Natural killer cell (primary cell): ENCODE measurements at regions not wholly inside any gene's neighbourhood (a gene's known extent, or its start where the extent isn't known, plus 50 kb on each side); places are given as distances from the start of the nearest gene placed in this dataset.

Experiments used
- ATAC-seq, 3 donors: fragments of 150-1000 bp in 2 of 3; fragments of 200-7000 bp in 1 of 3; cut with Tn5 transposase; 1 replicate in 1 of 3; 2 replicates in 2 of 3; pipeline ENCODE4 v1.10.0; 2021; ENCODE audit warnings: mild to moderate bottlenecking in 2 of 3, moderate library complexity in 2 of 3
- DNase-seq, 2 donors: peaks; one replicate each; pipeline versions ENCODE4 v3.0.0 to v3.0.0-alpha.2; 2013 to 2021; ENCODE audit warnings: mixed read lengths in 1 of 2
- H3K27ac ChIP-seq: one replicate; pipeline ENCODE4 v1.5.1; 2013; ENCODE audit warnings: mild to moderate bottlenecking, low read length
- H3K27me3 ChIP-seq: one replicate; pipeline ENCODE4 v1.6.1; 2013; ENCODE audit warnings: low read length; ENCODE audit not compliant: control insufficient read depth, insufficient read depth
- H3K36me3 ChIP-seq: one replicate; pipeline ENCODE4 v1.6.1; 2013; ENCODE audit warnings: low read length; ENCODE audit not compliant: control insufficient read depth, insufficient read depth
- H3K4me1 ChIP-seq: one replicate; pipeline ENCODE4 v1.6.1; 2013; ENCODE audit warnings: low read length; ENCODE audit not compliant: control insufficient read depth, insufficient read depth
- H3K4me3 ChIP-seq: one replicate; pipeline ENCODE4 v1.5.1; 2013; ENCODE audit warnings: low read length
- H3K9me3 ChIP-seq: one replicate; pipeline ENCODE4 v1.6.1; 2013; ENCODE audit warnings: low read length; ENCODE audit not compliant: control insufficient read depth, insufficient read depth
- H3K27ac Mint-ChIP-seq, 2 donors: one replicate each; pipeline ENCODE4 v1.8.0; 2022; ENCODE audit warnings: mild to moderate bottlenecking in 2 of 2, mixed read lengths in 2 of 2, moderate library complexity in 1 of 2
- H3K27me3 Mint-ChIP-seq, 2 donors: one replicate each; pipeline ENCODE4 v1.8.0; 2022; ENCODE audit warnings: low read depth in 2 of 2, mixed read lengths in 2 of 2
- H3K36me3 Mint-ChIP-seq: one replicate; pipeline ENCODE4 v1.8.0; 2022; ENCODE audit warnings: mixed read lengths
- H3K4me1 Mint-ChIP-seq, 2 donors: one replicate each; pipeline ENCODE4 v1.8.0; 2022; ENCODE audit warnings: mixed read lengths in 2 of 2
- H3K4me3 Mint-ChIP-seq: one replicate; pipeline ENCODE4 v1.8.0; 2022; ENCODE audit warnings: mild to moderate bottlenecking, moderate library complexity, mixed read lengths
- H3K9me3 Mint-ChIP-seq, 2 donors: one replicate each; pipeline ENCODE4 v1.8.0; 2022; ENCODE audit warnings: mixed read lengths in 2 of 2
- WGBS: methylation state at CpG from one replicate; pipeline ENCODE4 v1.1.7; 2013; ENCODE audit warnings: missing lambda C conversion rate; ENCODE audit not compliant: insufficient coverage; 5-methylcytosine and 5-hydroxymethylcytosine counted together
- intact Hi-C: fragments of 100-400 bp; cut with micrococcal nuclease; formaldehyde crosslinking; loops from one replicate; pipeline ENCODE4 v1.14.2; 2022
- TF ChIP-seq, protein P1 (sequence below): fragments of 200-600 bp; IDR thresholded peaks from one replicate; pipeline ENCODE4 v1.8.0; 2022; ENCODE audit warnings: antibody characterized with exemption

DNA sequence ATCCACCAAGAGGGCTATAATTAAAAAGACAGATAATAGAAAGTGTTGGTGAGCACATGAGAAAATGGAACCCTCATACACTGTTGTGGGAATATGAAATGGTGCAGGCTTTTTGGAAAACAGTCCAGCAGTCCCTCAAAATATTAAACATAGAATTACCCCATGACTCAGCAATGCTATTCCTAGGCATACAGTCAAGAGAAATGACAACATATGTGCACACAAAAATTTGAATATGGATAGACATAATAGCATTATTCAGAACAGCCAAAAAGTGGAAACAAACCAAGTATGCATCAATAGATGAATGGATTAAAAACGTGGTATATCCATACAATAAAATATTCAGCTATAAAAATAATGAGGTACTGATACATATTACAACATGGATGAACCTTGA lies 64.5 kb upstream of the GDF10 start:
- no peak overlapping the region for H3K27ac ChIP-seq
- no peak overlapping the region for H3K4me3 ChIP-seq
- H3K27me3 ChIP-seq, result no peaks in the 10 kb centered on the region
- H3K27me3 Mint-ChIP-seq, result peaks cover 0 to 4% of the 10 kb centered on the region in 2 donors
- intact Hi-C loops, result no loop called here
- no peaks in the 10 kb centered on the region for H3K4me1 ChIP-seq
- TF ChIP-seq, protein P1, sequence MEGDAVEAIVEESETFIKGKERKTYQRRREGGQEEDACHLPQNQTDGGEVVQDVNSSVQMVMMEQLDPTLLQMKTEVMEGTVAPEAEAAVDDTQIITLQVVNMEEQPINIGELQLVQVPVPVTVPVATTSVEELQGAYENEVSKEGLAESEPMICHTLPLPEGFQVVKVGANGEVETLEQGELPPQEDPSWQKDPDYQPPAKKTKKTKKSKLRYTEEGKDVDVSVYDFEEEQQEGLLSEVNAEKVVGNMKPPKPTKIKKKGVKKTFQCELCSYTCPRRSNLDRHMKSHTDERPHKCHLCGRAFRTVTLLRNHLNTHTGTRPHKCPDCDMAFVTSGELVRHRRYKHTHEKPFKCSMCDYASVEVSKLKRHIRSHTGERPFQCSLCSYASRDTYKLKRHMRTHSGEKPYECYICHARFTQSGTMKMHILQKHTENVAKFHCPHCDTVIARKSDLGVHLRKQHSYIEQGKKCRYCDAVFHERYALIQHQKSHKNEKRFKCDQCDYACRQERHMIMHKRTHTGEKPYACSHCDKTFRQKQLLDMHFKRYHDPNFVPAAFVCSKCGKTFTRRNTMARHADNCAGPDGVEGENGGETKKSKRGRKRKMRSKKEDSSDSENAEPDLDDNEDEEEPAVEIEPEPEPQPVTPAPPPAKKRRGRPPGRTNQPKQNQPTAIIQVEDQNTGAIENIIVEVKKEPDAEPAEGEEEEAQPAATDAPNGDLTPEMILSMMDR, result no peak
- H3K36me3 ChIP-seq, result no peaks in the 10 kb centered on the region
- no peaks in the 10 kb centered on the region for H3K36me3 Mint-ChIP-seq
- no peak overlapping the region for H3K4me3 Mint-ChIP-seq
- DNase-seq (no peak), ATAC-seq (no peak)
- H3K9me3 Mint-ChIP-seq, result no peaks in the 10 kb centered on the region
- WGBS, result no CpG with 5 or more reads among the region's 1 CpG
- H3K27ac Mint-ChIP-seq, result no peak overlapping the region
- no peaks in the 10 kb centered on the region for H3K4me1 Mint-ChIP-seq
- H3K9me3 ChIP-seq, result no peaks in the 10 kb centered on the region

DNA sequence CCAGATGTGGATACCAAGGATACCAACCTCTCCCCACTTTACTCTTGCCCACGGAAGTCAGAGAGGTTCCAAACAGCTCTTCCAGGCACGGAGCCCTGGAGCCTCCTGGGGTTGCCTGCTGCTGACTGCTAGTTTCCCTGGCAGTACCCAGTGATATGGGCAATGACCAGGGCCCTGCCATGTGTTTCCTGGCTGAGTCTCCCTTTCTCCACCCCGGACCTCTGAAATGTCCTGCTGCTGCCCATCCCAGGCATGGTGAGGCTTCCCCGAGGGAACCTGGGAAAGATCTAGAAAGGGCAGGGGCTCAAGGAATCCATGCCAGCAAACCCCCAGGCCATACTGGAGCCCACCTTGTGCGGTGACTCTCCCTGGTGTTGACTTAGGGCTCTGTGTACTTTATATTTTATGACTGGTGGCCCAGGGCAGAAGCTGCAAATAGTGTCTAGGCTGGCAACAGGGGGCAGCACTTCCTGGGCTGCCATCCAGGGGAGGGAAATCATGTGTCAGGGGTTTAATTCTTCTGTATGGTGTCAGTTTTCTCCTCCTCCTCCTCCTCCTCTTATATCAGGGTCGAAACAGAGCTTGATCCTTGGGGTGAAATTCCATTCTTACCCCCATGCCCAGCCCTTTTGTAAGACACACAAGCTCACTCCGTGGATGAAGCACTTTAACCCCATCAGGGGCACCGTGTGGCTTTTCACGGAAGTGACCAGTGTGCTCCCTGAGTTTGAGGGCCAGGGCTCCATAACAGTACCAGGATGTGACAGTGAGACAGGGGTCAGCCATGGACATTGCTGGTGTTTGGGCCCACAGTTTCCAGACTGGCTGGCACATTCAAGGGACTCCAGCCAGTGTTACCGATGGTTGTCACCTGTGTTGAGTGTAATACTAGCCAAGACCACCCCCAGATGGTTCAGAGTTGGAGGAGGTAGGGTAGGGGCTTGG lies 62.4 kb upstream of the GDF10 start:
- no peak overlapping the region for H3K4me3 ChIP-seq
- H3K4me1 ChIP-seq, result no peaks in the 10 kb centered on the region
- Mint-ChIP-seq H3K4me1 (no peaks in the 10 kb centered on the region), H3K36me3 (no peaks in the 10 kb centered on the region), H3K27ac (no peak overlapping the region), H3K9me3 (no peaks in the 10 kb centered on the region), H3K27me3 (peaks cover 0 to 3% of the 10 kb centered on the region in 2 donors), H3K4me3 (no peak overlapping the region)
- intact Hi-C loops, result no loop called here
- TF ChIP-seq, protein P1, result no peak
- DNase-seq (no peak), ATAC-seq (no peak)
- 92% methylated on average over 10 of the region's 10 CpGs for WGBS
- no peaks in the 10 kb centered on the region for H3K9me3 ChIP-seq
- H3K27ac ChIP-seq, result no peak overlapping the region
- H3K27me3 ChIP-seq, result no peaks in the 10 kb centered on the region
- H3K36me3 ChIP-seq, result no peaks in the 10 kb centered on the region

DNA sequence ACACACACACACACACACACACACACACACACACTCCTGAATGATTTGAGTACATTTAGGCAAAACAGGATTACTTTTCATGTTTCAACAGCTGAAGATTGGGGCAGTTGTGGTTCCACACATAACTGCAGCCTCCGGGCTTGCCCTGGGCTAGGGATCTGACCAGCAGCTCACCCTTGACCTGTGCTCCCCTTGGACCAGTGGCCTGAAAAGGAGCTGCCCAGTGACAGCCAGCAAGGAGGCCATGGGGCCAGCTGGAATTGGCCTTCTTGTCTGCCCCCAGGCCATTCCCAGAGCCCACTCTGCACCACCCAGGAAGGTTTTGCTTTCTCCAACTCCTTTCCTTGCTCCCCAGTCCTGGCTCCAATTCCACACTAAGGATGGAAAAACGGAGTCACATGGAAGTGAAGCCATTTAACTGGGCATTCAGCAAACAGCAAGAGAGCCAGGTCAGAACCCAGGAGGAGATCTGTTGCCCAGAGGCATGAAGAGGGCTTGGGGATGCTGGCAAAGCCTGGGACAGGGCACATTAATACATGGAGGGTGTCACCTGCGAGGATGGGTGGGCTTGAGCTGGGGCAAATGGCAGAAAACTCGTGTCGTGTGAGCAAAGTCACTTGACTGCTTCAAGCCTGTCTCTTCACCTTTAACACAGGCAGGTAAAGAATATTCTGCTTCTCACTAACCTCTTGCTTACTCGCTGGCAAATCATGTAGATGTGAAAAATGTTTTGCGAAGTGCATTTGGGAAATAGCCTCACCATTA lies 61.5 kb upstream of the GDF10 start:
- no peaks in the 10 kb centered on the region for H3K36me3 ChIP-seq
- intact Hi-C loops, result no loop called here
- H3K4me3 ChIP-seq, result no peak overlapping the region
- no peaks in the 10 kb centered on the region for H3K9me3 ChIP-seq
- H3K27me3 ChIP-seq, result no peaks in the 10 kb centered on the region
- H3K27ac ChIP-seq, result no peak overlapping the region
- peaks cover 0 to 3% of the 10 kb centered on the region in 2 donors for H3K27me3 Mint-ChIP-seq
- no peak overlapping the region for H3K27ac Mint-ChIP-seq
- H3K4me3 Mint-ChIP-seq, result no peak overlapping the region
- no peak for ATAC-seq
- no peaks in the 10 kb centered on the region for H3K4me1 ChIP-seq
- WGBS, result 78% methylated on average over 6 of the region's 7 CpGs
- no peaks in the 10 kb centered on the region for H3K36me3 Mint-ChIP-seq
- H3K9me3 Mint-ChIP-seq, result no peaks in the 10 kb centered on the region
- DNase-seq, result no peak
- H3K4me1 Mint-ChIP-seq, result no peaks in the 10 kb centered on the region
- TF ChIP-seq, protein P1, result no peak
